ENCODE measurements at regions not wholly inside any gene's neighbourhood (a gene's known extent, or its start where the extent isn't known, plus 50 kb on each side); places are given as distances from the start of the nearest gene placed in this dataset.

GRCh38 chr2:194999771-195000170, 657.3 kb upstream of the SLC39A10 start:
- POLR2A ChIA-PET, result no interaction called here
- TF ChIP-seq CEBPB (IDR thresholded peaks at IDR 0.05; ENCODE audit: low read depth) (no peak), JUND (IDR thresholded peaks at IDR 0.05) (no peak), RAD21 (IDR thresholded peaks at IDR 0.05; ENCODE audit: low read depth) (no peak), TCF7L2 (IDR thresholded peaks at IDR 0.05; ENCODE audit: borderline replicate concordance, extremely low read depth, insufficient read depth, insufficient read length) (no peak), SRF (IDR thresholded peaks at IDR 0.05; ENCODE audit: low read depth) (no peak), EGR1 (IDR thresholded peaks at IDR 0.05; ENCODE audit: low read depth) (no peak), POLR2A (IDR thresholded peaks at IDR 0.05; ENCODE audit: borderline replicate concordance, extremely low read depth, insufficient read depth, insufficient read length) (no peak), ATF3 (IDR thresholded peaks at IDR 0.05) (no peak), EZH2 (IDR thresholded peaks at IDR 0.05) (no peak)
- TF ChIP-seq, protein P1, sequence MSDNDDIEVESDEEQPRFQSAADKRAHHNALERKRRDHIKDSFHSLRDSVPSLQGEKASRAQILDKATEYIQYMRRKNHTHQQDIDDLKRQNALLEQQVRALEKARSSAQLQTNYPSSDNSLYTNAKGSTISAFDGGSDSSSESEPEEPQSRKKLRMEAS (IDR thresholded peaks at IDR 0.05), result no peak
- H4K20me1 ChIP-seq (ENCODE audit: insufficient read depth), result no peaks in the 10 kb centered on the region
- no peak overlapping the region for H3K27ac ChIP-seq (ENCODE audit: low read depth, low read length)
- no peak for ATAC-seq
- H3K4me1 ChIP-seq (ENCODE audit: control insufficient read depth in 1 of 2, insufficient read depth in 2 of 2, low read length in 2 of 2), result no peaks in the 10 kb centered on the region
- CTCF ChIA-PET, result no interaction called here
- H3K4me3 ChIP-seq (replicated peaks in 1 of 2; ENCODE audit: low read depth in 1 of 2, low read length in 2 of 2), result no peak overlapping the region
- H3K79me2 ChIP-seq (ENCODE audit: insufficient read depth, low read length), result no peaks in the 10 kb centered on the region
- no peak overlapping the region for H3K4me2 ChIP-seq (ENCODE audit: low read length)
- intact Hi-C loops (cut with micrococcal nuclease), result no loop called here
- no peak overlapping the region for H2AFZ ChIP-seq (ENCODE audit: low read depth, low read length, poor library complexity, severe bottlenecking)
- no peak overlapping the region for H3K9ac ChIP-seq (ENCODE audit: low read length)
- H3K9me3 ChIP-seq (ENCODE audit: control insufficient read depth in 1 of 2, insufficient read depth in 1 of 2, low read depth in 1 of 2, low read length in 2 of 2), result no peaks in the 10 kb centered on the region
- H3K9me2 ChIP-seq (ENCODE audit: insufficient read depth), result no peaks in the 10 kb centered on the region
- RAD21 ChIA-PET (ENCODE audit: low non-redundant PET in 1 of 2, low total read pairs in 2 of 2, uncharacterized antibody in 2 of 2, unreplicated experiment in 2 of 2), result no interaction called here
- no peaks in the 10 kb centered on the region for H3K27me3 ChIP-seq (ENCODE audit: insufficient read depth, low read length)
- no TSS peak for BruUV-seq (replicated peaks)
- H3K36me3 ChIP-seq (ENCODE audit: control insufficient read depth in 1 of 2, insufficient read depth in 2 of 2, low read length in 2 of 2), result no peaks in the 10 kb centered on the region
- no peak for DNase-seq (ENCODE audit: low read depth, low spot score)

DNA sequence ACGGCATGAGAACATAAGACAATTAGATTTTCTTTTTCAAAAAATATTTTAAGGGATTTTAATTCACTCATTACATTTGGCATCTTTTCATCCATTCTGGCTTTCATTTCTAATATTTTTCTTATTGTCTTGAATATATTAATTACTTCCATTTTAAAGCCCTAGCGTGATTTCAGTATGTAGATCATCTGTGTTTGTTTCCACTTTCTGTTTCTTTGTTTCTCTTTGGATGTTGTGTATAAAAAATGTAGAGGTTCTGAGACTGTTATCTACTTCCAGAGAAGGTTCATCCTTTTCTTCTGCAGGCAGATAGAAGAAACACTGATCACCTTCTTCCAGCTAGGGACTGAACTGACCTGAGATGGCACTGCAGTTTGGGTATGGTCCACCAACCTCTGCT, 664.4 kb upstream of the SLC39A10 start:
- Histone ChIP-seq H4K20me1 (ENCODE audit: insufficient read depth) (no peaks in the 10 kb centered on the region), H3K9me3 (ENCODE audit: control insufficient read depth in 1 of 2, insufficient read depth in 1 of 2, low read depth in 1 of 2, low read length in 2 of 2) (no peaks in the 10 kb centered on the region), H3K9me2 (ENCODE audit: insufficient read depth) (no peaks in the 10 kb centered on the region), H2AFZ (ENCODE audit: low read depth, low read length, poor library complexity, severe bottlenecking) (no peak overlapping the region), H3K79me2 (ENCODE audit: insufficient read depth, low read length) (no peaks in the 10 kb centered on the region), H3K27me3 (ENCODE audit: insufficient read depth, low read length) (no peaks in the 10 kb centered on the region), H3K9ac (ENCODE audit: low read length) (no peak overlapping the region), H3K4me2 (ENCODE audit: low read length) (no peak overlapping the region), H3K36me3 (ENCODE audit: control insufficient read depth in 1 of 2, insufficient read depth in 2 of 2, low read length in 2 of 2) (no peaks in the 10 kb centered on the region), H3K27ac (ENCODE audit: low read depth, low read length) (no peak overlapping the region), H3K4me3 (replicated peaks in 1 of 2; ENCODE audit: low read depth in 1 of 2, low read length in 2 of 2) (no peak overlapping the region), H3K4me1 (ENCODE audit: control insufficient read depth in 1 of 2, insufficient read depth in 2 of 2, low read length in 2 of 2) (no peaks in the 10 kb centered on the region)
- ChIA-PET CTCF (no interaction called here), POLR2A (no interaction called here), RAD21 (ENCODE audit: low non-redundant PET in 1 of 2, low total read pairs in 2 of 2, uncharacterized antibody in 2 of 2, unreplicated experiment in 2 of 2) (no interaction called here)
- no peak for DNase-seq (ENCODE audit: low read depth, low spot score)
- ATAC-seq, result no peak
- intact Hi-C loops (cut with micrococcal nuclease), result no loop called here
- no TSS peak for BruUV-seq (replicated peaks)
- no peak for TF ChIP-seq POLR2A (IDR thresholded peaks at IDR 0.05; ENCODE audit: borderline replicate concordance, extremely low read depth, insufficient read depth, insufficient read length)
- no peak for TF ChIP-seq EGR1 (IDR thresholded peaks at IDR 0.05; ENCODE audit: low read depth)
- no peak for TF ChIP-seq ZFX (IDR thresholded peaks at IDR 0.05)
- TF ChIP-seq ZNF274 (IDR thresholded peaks at IDR 0.05; ENCODE audit: low read depth, low read length), result no peak
- no peak for TF ChIP-seq FOSL1 (IDR thresholded peaks at IDR 0.05; ENCODE audit: low read depth)
- TF ChIP-seq, protein P2, sequence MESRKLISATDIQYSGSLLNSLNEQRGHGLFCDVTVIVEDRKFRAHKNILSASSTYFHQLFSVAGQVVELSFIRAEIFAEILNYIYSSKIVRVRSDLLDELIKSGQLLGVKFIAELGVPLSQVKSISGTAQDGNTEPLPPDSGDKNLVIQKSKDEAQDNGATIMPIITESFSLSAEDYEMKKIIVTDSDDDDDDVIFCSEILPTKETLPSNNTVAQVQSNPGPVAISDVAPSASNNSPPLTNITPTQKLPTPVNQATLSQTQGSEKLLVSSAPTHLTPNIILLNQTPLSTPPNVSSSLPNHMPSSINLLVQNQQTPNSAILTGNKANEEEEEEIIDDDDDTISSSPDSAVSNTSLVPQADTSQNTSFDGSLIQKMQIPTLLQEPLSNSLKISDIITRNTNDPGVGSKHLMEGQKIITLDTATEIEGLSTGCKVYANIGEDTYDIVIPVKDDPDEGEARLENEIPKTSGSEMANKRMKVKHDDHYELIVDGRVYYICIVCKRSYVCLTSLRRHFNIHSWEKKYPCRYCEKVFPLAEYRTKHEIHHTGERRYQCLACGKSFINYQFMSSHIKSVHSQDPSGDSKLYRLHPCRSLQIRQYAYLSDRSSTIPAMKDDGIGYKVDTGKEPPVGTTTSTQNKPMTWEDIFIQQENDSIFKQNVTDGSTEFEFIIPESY (IDR thresholded peaks at IDR 0.05; ENCODE audit: extremely low read depth, insufficient replicate concordance, low read length), result no peak
- TF ChIP-seq ELF1 (IDR thresholded peaks at IDR 0.05; ENCODE audit: borderline replicate concordance, low read depth), result no peak
- TF ChIP-seq JUND (IDR thresholded peaks at IDR 0.05), result no peak
- TF ChIP-seq, protein P3, sequence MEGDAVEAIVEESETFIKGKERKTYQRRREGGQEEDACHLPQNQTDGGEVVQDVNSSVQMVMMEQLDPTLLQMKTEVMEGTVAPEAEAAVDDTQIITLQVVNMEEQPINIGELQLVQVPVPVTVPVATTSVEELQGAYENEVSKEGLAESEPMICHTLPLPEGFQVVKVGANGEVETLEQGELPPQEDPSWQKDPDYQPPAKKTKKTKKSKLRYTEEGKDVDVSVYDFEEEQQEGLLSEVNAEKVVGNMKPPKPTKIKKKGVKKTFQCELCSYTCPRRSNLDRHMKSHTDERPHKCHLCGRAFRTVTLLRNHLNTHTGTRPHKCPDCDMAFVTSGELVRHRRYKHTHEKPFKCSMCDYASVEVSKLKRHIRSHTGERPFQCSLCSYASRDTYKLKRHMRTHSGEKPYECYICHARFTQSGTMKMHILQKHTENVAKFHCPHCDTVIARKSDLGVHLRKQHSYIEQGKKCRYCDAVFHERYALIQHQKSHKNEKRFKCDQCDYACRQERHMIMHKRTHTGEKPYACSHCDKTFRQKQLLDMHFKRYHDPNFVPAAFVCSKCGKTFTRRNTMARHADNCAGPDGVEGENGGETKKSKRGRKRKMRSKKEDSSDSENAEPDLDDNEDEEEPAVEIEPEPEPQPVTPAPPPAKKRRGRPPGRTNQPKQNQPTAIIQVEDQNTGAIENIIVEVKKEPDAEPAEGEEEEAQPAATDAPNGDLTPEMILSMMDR (IDR thresholded peaks at IDR 0.05 in 2 of 3, conservative IDR thresholded peaks at IDR 0.05 in 1 of 3; ENCODE audit: borderline replicate concordance in 1 of 3, insufficient read depth in 1 of 3, low read depth in 2 of 3, low read length in 2 of 3), result no peak
- no peak for TF ChIP-seq POLR2AphosphoS5 (IDR thresholded peaks at IDR 0.05; ENCODE audit: low read depth, low read length)

Measured in HCT116 (cell line).